ENCODE measurements at regions not wholly inside any gene's neighbourhood (a gene's known extent, or its start where the extent isn't known, plus 50 kb on each side); places are given as distances from the start of the nearest gene placed in this dataset.

DNA sequence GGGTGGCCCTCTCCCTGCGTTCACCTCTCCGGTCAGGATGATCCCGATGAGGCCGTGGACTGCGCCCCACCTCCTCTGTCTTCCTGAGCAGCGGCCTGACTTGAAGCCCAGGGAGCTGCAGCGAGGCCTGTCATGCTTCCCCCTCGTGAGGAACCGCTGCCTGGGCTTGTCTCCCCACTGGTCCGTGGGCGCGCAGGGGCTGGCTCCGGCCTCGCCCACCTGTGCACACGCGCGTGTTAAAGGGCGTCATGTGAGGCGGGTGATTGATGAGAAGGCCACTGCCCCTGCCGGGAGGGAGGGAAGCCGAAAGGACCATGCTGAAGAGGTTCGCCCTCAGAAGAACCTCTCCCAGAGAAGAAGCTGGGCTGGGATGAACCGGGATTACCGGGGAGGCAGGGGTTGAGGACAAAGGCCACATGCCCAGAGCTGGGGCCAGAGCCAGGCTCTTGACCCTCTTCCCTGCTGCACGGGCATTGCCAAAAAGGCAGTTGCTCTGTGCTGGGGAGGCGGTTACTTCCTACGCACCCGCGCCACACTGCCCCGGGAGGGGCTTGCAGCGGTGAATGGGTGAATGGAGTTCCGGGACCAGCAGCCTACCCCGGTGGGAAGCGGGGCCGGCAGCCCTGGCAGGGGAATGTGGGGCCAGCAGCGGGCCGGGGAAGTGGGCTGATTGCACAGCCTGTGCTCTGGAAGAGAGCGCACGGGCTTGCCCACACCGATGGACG, 85.9 kb upstream of the GSE1 start (continued):
- TF ChIP-seq, protein P1, sequence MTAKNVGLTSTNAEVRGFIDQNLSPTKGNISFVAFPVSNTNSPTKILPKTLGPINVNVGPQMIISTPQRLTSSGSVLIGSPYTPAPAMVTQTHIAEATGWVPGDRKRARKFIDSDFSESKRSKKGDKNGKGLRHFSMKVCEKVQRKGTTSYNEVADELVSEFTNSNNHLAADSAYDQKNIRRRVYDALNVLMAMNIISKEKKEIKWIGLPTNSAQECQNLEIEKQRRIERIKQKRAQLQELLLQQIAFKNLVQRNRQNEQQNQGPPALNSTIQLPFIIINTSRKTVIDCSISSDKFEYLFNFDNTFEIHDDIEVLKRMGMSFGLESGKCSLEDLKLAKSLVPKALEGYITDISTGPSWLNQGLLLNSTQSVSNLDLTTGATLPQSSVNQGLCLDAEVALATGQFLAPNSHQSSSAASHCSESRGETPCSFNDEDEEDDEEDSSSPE (CRISPR knock-in tag; IDR thresholded peaks at IDR 0.05): no peak
- TF ChIP-seq, protein P2, sequence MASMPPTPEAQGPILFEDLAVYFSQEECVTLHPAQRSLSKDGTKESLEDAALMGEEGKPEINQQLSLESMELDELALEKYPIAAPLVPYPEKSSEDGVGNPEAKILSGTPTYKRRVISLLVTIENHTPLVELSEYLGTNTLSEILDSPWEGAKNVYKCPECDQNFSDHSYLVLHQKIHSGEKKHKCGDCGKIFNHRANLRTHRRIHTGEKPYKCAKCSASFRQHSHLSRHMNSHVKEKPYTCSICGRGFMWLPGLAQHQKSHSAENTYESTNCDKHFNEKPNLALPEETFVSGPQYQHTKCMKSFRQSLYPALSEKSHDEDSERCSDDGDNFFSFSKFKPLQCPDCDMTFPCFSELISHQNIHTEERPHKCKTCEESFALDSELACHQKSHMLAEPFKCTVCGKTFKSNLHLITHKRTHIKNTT (CRISPR knock-in tag; IDR thresholded peaks at IDR 0.05): no peak
- no peak for TF ChIP-seq ZEB1 (IDR thresholded peaks at IDR 0.05; ENCODE audit: insufficient replicate concordance, low read depth)
- no peak for TF ChIP-seq ETV5 (CRISPR knock-in tag; IDR thresholded peaks at IDR 0.05; ENCODE audit: borderline replicate concordance)
- no peak for TF ChIP-seq PPARG (CRISPR knock-in tag; conservative IDR thresholded peaks at IDR 0.05)
- TF ChIP-seq, protein P3, sequence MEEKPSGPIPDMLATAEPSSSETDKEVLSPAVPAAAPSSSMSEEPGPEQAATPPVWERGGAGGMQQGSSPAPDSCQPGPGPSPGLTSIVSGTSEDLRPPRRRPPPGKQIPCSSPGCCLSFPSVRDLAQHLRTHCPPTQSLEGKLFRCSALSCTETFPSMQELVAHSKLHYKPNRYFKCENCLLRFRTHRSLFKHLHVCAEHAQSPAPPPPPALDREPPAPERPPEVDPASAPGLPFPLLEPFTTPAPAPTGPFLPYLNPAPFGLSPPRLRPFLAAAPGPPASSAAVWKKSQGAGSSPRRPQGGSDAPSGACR (CRISPR knock-in tag; IDR thresholded peaks at IDR 0.05): no peak
- TF ChIP-seq, protein P4, sequence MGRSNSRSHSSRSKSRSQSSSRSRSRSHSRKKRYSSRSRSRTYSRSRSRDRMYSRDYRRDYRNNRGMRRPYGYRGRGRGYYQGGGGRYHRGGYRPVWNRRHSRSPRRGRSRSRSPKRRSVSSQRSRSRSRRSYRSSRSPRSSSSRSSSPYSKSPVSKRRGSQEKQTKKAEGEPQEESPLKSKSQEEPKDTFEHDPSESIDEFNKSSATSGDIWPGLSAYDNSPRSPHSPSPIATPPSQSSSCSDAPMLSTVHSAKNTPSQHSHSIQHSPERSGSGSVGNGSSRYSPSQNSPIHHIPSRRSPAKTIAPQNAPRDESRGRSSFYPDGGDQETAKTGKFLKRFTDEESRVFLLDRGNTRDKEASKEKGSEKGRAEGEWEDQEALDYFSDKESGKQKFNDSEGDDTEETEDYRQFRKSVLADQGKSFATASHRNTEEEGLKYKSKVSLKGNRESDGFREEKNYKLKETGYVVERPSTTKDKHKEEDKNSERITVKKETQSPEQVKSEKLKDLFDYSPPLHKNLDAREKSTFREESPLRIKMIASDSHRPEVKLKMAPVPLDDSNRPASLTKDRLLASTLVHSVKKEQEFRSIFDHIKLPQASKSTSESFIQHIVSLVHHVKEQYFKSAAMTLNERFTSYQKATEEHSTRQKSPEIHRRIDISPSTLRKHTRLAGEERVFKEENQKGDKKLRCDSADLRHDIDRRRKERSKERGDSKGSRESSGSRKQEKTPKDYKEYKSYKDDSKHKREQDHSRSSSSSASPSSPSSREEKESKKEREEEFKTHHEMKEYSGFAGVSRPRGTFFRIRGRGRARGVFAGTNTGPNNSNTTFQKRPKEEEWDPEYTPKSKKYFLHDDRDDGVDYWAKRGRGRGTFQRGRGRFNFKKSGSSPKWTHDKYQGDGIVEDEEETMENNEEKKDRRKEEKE (IDR thresholded peaks at IDR 0.05): no peak
- no peak for TF ChIP-seq HMG20B (CRISPR knock-in tag; conservative IDR thresholded peaks at IDR 0.05)
- no peak for TF ChIP-seq FOXA1 (IDR thresholded peaks at IDR 0.05)
- no peak for TF ChIP-seq FOXA1 (CRISPR knock-in tag; IDR thresholded peaks at IDR 0.05)
- TF ChIP-seq, protein P5, sequence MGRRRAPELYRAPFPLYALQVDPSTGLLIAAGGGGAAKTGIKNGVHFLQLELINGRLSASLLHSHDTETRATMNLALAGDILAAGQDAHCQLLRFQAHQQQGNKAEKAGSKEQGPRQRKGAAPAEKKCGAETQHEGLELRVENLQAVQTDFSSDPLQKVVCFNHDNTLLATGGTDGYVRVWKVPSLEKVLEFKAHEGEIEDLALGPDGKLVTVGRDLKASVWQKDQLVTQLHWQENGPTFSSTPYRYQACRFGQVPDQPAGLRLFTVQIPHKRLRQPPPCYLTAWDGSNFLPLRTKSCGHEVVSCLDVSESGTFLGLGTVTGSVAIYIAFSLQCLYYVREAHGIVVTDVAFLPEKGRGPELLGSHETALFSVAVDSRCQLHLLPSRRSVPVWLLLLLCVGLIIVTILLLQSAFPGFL (CRISPR knock-in tag; IDR thresholded peaks at IDR 0.05): no peak
- TF ChIP-seq FOSL2 (CRISPR knock-in tag; IDR thresholded peaks at IDR 0.05): no peak
- TF ChIP-seq, protein P6, sequence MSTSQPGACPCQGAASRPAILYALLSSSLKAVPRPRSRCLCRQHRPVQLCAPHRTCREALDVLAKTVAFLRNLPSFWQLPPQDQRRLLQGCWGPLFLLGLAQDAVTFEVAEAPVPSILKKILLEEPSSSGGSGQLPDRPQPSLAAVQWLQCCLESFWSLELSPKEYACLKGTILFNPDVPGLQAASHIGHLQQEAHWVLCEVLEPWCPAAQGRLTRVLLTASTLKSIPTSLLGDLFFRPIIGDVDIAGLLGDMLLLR (CRISPR knock-in tag; IDR thresholded peaks at IDR 0.05): 0 out of 2 replicates have a peak, but pooled peaks have one; percentile 38
- TF ChIP-seq ZNF333 (CRISPR knock-in tag; IDR thresholded peaks at IDR 0.05; ENCODE audit: borderline replicate concordance): peak; percentile 68; the same call in 1 of the 2 replicates
- no peak for TF ChIP-seq YY1 (IDR thresholded peaks at IDR 0.05; ENCODE audit: insufficient read depth, insufficient replicate concordance, low read depth, low read length)
- TF ChIP-seq, protein P7, sequence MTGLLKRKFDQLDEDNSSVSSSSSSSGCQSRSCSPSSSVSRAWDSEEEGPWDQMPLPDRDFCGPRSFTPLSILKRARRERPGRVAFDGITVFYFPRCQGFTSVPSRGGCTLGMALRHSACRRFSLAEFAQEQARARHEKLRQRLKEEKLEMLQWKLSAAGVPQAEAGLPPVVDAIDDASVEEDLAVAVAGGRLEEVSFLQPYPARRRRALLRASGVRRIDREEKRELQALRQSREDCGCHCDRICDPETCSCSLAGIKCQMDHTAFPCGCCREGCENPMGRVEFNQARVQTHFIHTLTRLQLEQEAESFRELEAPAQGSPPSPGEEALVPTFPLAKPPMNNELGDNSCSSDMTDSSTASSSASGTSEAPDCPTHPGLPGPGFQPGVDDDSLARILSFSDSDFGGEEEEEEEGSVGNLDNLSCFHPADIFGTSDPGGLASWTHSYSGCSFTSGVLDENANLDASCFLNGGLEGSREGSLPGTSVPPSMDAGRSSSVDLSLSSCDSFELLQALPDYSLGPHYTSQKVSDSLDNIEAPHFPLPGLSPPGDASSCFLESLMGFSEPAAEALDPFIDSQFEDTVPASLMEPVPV (CRISPR knock-in tag; IDR thresholded peaks at IDR 0.05): 0 out of 2 replicates have a peak, but pooled peaks have one; percentile 69
- no peak for TF ChIP-seq ZNF577 (CRISPR knock-in tag; IDR thresholded peaks at IDR 0.05; ENCODE audit: borderline replicate concordance, low read depth)
- no peak for TF ChIP-seq ZNF557 (CRISPR knock-in tag; IDR thresholded peaks at IDR 0.05)
- 0 out of 2 replicates have a peak, but pooled peaks have one; percentile 31 for TF ChIP-seq ZNF761 (CRISPR knock-in tag; conservative IDR thresholded peaks at IDR 0.05)
- TF ChIP-seq, protein P8, sequence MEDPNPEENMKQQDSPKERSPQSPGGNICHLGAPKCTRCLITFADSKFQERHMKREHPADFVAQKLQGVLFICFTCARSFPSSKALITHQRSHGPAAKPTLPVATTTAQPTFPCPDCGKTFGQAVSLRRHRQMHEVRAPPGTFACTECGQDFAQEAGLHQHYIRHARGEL (CRISPR knock-in tag; IDR thresholded peaks at IDR 0.05): 0 out of 2 replicates have a peak, but pooled peaks have one; percentile 63
